HepG2 (cell line): ENCODE measurements at regions not wholly inside any gene's neighbourhood (a gene's known extent, or its start where the extent isn't known, plus 50 kb on each side); places are given as distances from the start of the nearest gene placed in this dataset.

Experiments
- ATAC-seq: fragments of 200-7000 bp; cut with Tn5 transposase; 3 replicates; pipeline ENCODE4 v1.9.1; 2020; ENCODE audit warnings: mild to moderate bottlenecking, moderate library complexity
- BruUV-seq: library from RNA; stranded (reverse); fragments of 400-500 nt; replicated peaks from 2 replicates; lab custom pipeline; 2021; lab: Mats Ljungman, UMichigan
- CTCF ChIA-PET: fragments of 300-600 bp; formaldehyde crosslinking; extraction: SDS; loops from one replicate; lab custom pipeline; 2021; ENCODE audit warnings: low total read pairs, inconsistent platforms, low intra/inter-chr PET ratio; lab: Yijun Ruan, JAX
- POLR2A ChIA-PET: fragments of 350-600 bp; sonication (Branson Sonifier 250); formaldehyde crosslinking; loops from one replicate; lab custom pipeline; 2020; ENCODE audit warnings: antibody characterized with exemption, inconsistent platforms; lab: Yijun Ruan, JAX
- DNase-seq: peaks from one replicate; pipeline ENCODE4 v3.0.0-alpha.2; 2015; ENCODE audit warnings: low spot score
- FAIRE-seq: peaks from 3 replicates; lab custom pipeline; 2011; peaks lifted over from hg19 to GRCh38; lab: Jason Lieb, UNC
- H2AFZ ChIP-seq: one replicate; pipeline ENCODE4 v1.6.1; 2011; ENCODE audit warnings: low read length, inconsistent platforms
- H3K27ac ChIP-seq: fragments of 300-600 bp; 3 replicates; pipeline ENCODE4 v1.8.0; 2011; ENCODE audit warnings: mixed run types, mild to moderate bottlenecking, mixed read lengths, low read length, inconsistent platforms; ENCODE audit not compliant: insufficient read depth; ENCODE audit errors: extremely low read length
- H3K27me3 ChIP-seq, 2 experiments: fragments of 200-600 bp in 1 of 2; 2 replicates in 1 of 2; 3 replicates in 1 of 2; pipeline versions ENCODE4 v1.6.0 to v1.8.0; 2011; ENCODE audit warnings: low read length in 2 of 2, mild to moderate bottlenecking in 2 of 2, moderate library complexity in 2 of 2, inconsistent platforms in 1 of 2; ENCODE audit not compliant: insufficient read depth in 2 of 2, control insufficient read depth in 1 of 2
- H3K36me3 ChIP-seq, 2 experiments: fragments of 200-600 bp in 1 of 2; replicated peaks in 1 of 2; 2 replicates in 1 of 2; 3 replicates in 1 of 2; pipeline versions ENCODE4 v1.5.1 to v1.8.0; 2011; ENCODE audit warnings: low read length in 2 of 2, inconsistent platforms in 1 of 2; ENCODE audit not compliant: insufficient read depth in 2 of 2, control insufficient read depth in 1 of 2
- H3K4me1 ChIP-seq: 2 replicates; pipeline ENCODE4 v1.5.1; 2012; ENCODE audit warnings: low read length, inconsistent platforms; ENCODE audit not compliant: insufficient read depth
- H3K4me2 ChIP-seq: 2 replicates; pipeline ENCODE4 v1.6.0; 2011; ENCODE audit warnings: low read depth, low read length, inconsistent platforms
- H3K4me3 ChIP-seq, 3 experiments: fragments of 200-600 bp in 1 of 3; sonication (generic), shearing (Covaris generic) in 1 of 3; replicated peaks in 1 of 3; 2 replicates each; pipeline ENCODE4 v1.5.1; 2011 to 2016; ENCODE audit warnings: low read length in 3 of 3, inconsistent platforms in 2 of 3, low read depth in 2 of 3, mild to moderate bottlenecking in 2 of 3, control low read depth in 1 of 3, mixed read lengths in 1 of 3; ENCODE audit not compliant: insufficient read depth in 1 of 3
- H3K79me2 ChIP-seq: one replicate; pipeline ENCODE4 v1.6.1; 2011; ENCODE audit warnings: low read length, inconsistent platforms; ENCODE audit not compliant: insufficient read depth
- H3K9ac ChIP-seq: 2 replicates; pipeline ENCODE4 v1.6.0; 2011; ENCODE audit warnings: mild to moderate bottlenecking, low read depth, low read length, inconsistent platforms; ENCODE audit not compliant: insufficient read depth
- H3K9me3 ChIP-seq: 2 replicates; pipeline ENCODE4 v1.5.1; 2012; ENCODE audit warnings: mild to moderate bottlenecking, low read length
- H4K20me1 ChIP-seq: 2 replicates; pipeline ENCODE4 v1.6.0; 2011; ENCODE audit warnings: inconsistent platforms, mild to moderate bottlenecking, low read length, moderate library complexity; ENCODE audit not compliant: insufficient read depth
- HDAC1 ChIP-seq: sonication (generic); formaldehyde crosslinking; IDR thresholded peaks from 2 replicates; pipeline ENCODE4 v1.5.1; 2020; ENCODE audit warnings: mild to moderate bottlenecking, missing genetic modification reagents
- HMG20A ChIP-seq: IDR thresholded peaks from 2 replicates; pipeline ENCODE4 v1.6.1; 2016; ENCODE audit warnings: borderline replicate concordance
- KLF15 ChIP-seq: sonication (generic); formaldehyde crosslinking; IDR thresholded peaks from 2 replicates; pipeline ENCODE4 v1.8.1; 2023; ENCODE audit warnings: borderline replicate concordance, mild to moderate bottlenecking, inconsistent platforms, missing genetic modification reagents, mixed read lengths
- ONECUT2 ChIP-seq: sonication (generic); formaldehyde crosslinking; IDR thresholded peaks from 2 replicates; pipeline ENCODE4 v1.4.0; 2020; ENCODE audit warnings: missing genetic modification reagents
- PBX2 ChIP-seq: IDR thresholded peaks from 2 replicates; pipeline ENCODE4 v1.6.1; 2016; ENCODE audit warnings: control low read depth
- STAT5B ChIP-seq: sonication (generic); formaldehyde crosslinking; IDR thresholded peaks from 2 replicates; pipeline ENCODE4 v1.4.0; 2020; ENCODE audit warnings: missing genetic modification reagents
- TBX3 ChIP-seq: fragments of 450-650 bp; IDR thresholded peaks from 2 replicates; pipeline ENCODE4 v1.6.1; 2017; ENCODE audit warnings: antibody characterized with exemption, mild to moderate bottlenecking, inconsistent platforms, borderline replicate concordance
- TIGD3 ChIP-seq: sonication (generic); formaldehyde crosslinking; IDR thresholded peaks from 2 replicates; pipeline ENCODE4 v1.5.1; 2020; ENCODE audit warnings: mild to moderate bottlenecking, missing genetic modification reagents, borderline replicate concordance
- TOE1 ChIP-seq: sonication (generic); formaldehyde crosslinking; IDR thresholded peaks from 2 replicates; pipeline ENCODE4 v1.4.0; 2020; ENCODE audit warnings: mild to moderate bottlenecking, missing genetic modification reagents
- ZFP36L1 ChIP-seq: sonication (generic); formaldehyde crosslinking; IDR thresholded peaks from 2 replicates; pipeline ENCODE4 v1.8.0; 2022; ENCODE audit warnings: mild to moderate bottlenecking, missing genetic modification reagents, moderate library complexity
- ZFX ChIP-seq: sonication (generic); formaldehyde crosslinking; IDR thresholded peaks from 2 replicates; pipeline ENCODE4 v1.4.0; 2020; ENCODE audit warnings: mild to moderate bottlenecking, low read depth, missing genetic modification reagents, moderate library complexity
- ZFYVE20 ChIP-seq: sonication (generic); formaldehyde crosslinking; IDR thresholded peaks from 2 replicates; pipeline ENCODE4 v1.8.0; 2023; ENCODE audit warnings: low read depth, mild to moderate bottlenecking, moderate library complexity, missing genetic modification reagents, borderline replicate concordance
- ZNF205 ChIP-seq: IDR thresholded peaks from 2 replicates; pipeline ENCODE4 v1.6.1; 2018; ENCODE audit warnings: missing biosample characterization, missing genetic modification reagents
- ZNF775 ChIP-seq: sonication (generic); formaldehyde crosslinking; IDR thresholded peaks from 2 replicates; pipeline ENCODE4 v1.4.0; 2020; ENCODE audit warnings: missing genetic modification reagents, mild to moderate bottlenecking, moderate library complexity, borderline replicate concordance
- ZNF878 ChIP-seq: sonication (generic); formaldehyde crosslinking; IDR thresholded peaks from 2 replicates; pipeline ENCODE4 v1.8.1; 2023; ENCODE audit warnings: mild to moderate bottlenecking, missing genetic modification reagents, moderate library complexity
- WGBS: methylation state at CpG from one replicate; pipeline ENCODE4 v1.1.6; 2017; ENCODE audit warnings: low lambda C conversion rate; 5-methylcytosine and 5-hydroxymethylcytosine counted together
- in situ Hi-C: cut with HindIII; loops from 2 replicates; pipeline ENCODE4 v1.10.0; 2017; ENCODE audit warnings: low pct_unique_long_range_greater_than_20kb; ENCODE audit not compliant: extremely low pct_ligation_motif_present
- intact Hi-C: fragments of 100-400 bp; cut with micrococcal nuclease; formaldehyde crosslinking; loops from one replicate; pipeline ENCODE4 v1.10.0; 2022; ENCODE audit not compliant: unreplicated experiment

- POLR2A ChIA-PET = no interaction called here
- Histone ChIP-seq H3K36me3 (no peaks in the 10 kb centered on the region), H3K4me1 (no peaks in the 10 kb centered on the region), H3K4me2 (no peak overlapping the region), H3K79me2 (no peaks in the 10 kb centered on the region), H3K27ac (no peak overlapping the region)
- intact Hi-C loops = no loop called here
- no peak for TF ChIP-seq ZFYVE20 (CRISPR knock-in tag)
- TF ChIP-seq, all 625 proteins: peak for 0
- FAIRE-seq (no peak), DNase-seq (no peak), ATAC-seq (no peak)
- no peaks in the 10 kb centered on the region for H4K20me1 ChIP-seq
- no peak overlapping the region for H3K4me3 ChIP-seq
- in situ Hi-C loops = no loop called here
- BruUV-seq = no TSS peak
- 40% methylated on average over 6 of the region's 6 CpGs for WGBS
- no peak overlapping the region for H2AFZ ChIP-seq
- H3K27me3 ChIP-seq = peaks cover 0 to 7% of the 10 kb centered on the region in 2 experiments; a peak in 1 of 5 replicates
- H3K9me3 ChIP-seq = no peaks in the 10 kb centered on the region
- H3K9ac ChIP-seq = no peak overlapping the region
- CTCF ChIA-PET = no interaction called here
These were observed 75.8 kb upstream of the E2F3 start for GRCh38 chr6:20325641-20326421.

- Histone ChIP-seq H3K27me3 (peaks cover 0 to 3% of the 10 kb centered on the region in 2 experiments; a peak in 1 of 5 replicates), H3K36me3 (no peaks in the 10 kb centered on the region), H3K4me1 (no peaks in the 10 kb centered on the region), H3K9me3 (no peaks in the 10 kb centered on the region), H3K4me2 (no peak overlapping the region), H2AFZ (no peak overlapping the region), H3K27ac (no peak overlapping the region), H3K79me2 (no peaks in the 10 kb centered on the region), H3K9ac (no peak overlapping the region), H4K20me1 (no peaks in the 10 kb centered on the region), H3K4me3 (no peak overlapping the region)
- intact Hi-C loops = no loop called here
- ATAC-seq = no peak
- CTCF ChIA-PET = no interaction called here
- no TSS peak for BruUV-seq
- no peak for DNase-seq
- POLR2A ChIA-PET = no interaction called here
- no peak for FAIRE-seq
- in situ Hi-C loops = no loop called here
- WGBS = 96% methylated on average over 1 of the region's 1 CpG
- no peak for TF ChIP-seq ONECUT2 (CRISPR knock-in tag)
- no peak for TF ChIP-seq ZNF205 (CRISPR knock-in tag)
- no peak for TF ChIP-seq TBX3
- no peak for TF ChIP-seq ZNF878 (CRISPR knock-in tag)
- no peak for TF ChIP-seq HMG20A
- no peak for TF ChIP-seq PBX2
- TF ChIP-seq STAT5B (CRISPR knock-in tag) = no peak
- TF ChIP-seq TOE1 (CRISPR knock-in tag) = no peak
- no peak for TF ChIP-seq TIGD3 (CRISPR knock-in tag)
- no peak for TF ChIP-seq KLF15 (CRISPR knock-in tag)
- TF ChIP-seq ZFP36L1 (CRISPR knock-in tag) = no peak
- TF ChIP-seq ZFX (CRISPR knock-in tag) = no peak
- TF ChIP-seq ZNF775 = no peak
- TF ChIP-seq HDAC1 (CRISPR knock-in tag) = no peak
These were observed 75.3 kb upstream of the E2F3 start for GRCh38 chr6:20326422-20326728.
